KMS-11 (cell line): ENCODE measurements at regions not wholly inside any gene's neighbourhood (a gene's known extent, or its start where the extent isn't known, plus 50 kb on each side); places are given as distances from the start of the nearest gene placed in this dataset.

Experiments
- H2AFZ ChIP-seq: fragments of 200-600 bp; sonication (generic); 2 replicates; pipeline ENCODE4 v1.6.1; 2016; ENCODE audit warnings: antibody characterized with exemption, mixed run types, low read depth
- H3K27ac ChIP-seq: fragments of 200-600 bp; sonication (generic); 2 replicates; pipeline ENCODE4 v1.6.1; 2016; ENCODE audit warnings: mild to moderate bottlenecking, mixed run types
- H3K27me3 ChIP-seq: fragments of 200-600 bp; sonication (generic); 2 replicates; pipeline ENCODE4 v1.6.1; 2017; ENCODE audit warnings: mild to moderate bottlenecking, low read depth, mixed run types, moderate library complexity; ENCODE audit not compliant: insufficient read depth
- H3K36me3 ChIP-seq: fragments of 200-600 bp; sonication (generic); 2 replicates; pipeline ENCODE4 v1.6.1; 2017; ENCODE audit warnings: mild to moderate bottlenecking, mixed run types; ENCODE audit not compliant: insufficient read depth
- H3K4me1 ChIP-seq: fragments of 200-600 bp; sonication (generic); 2 replicates; pipeline ENCODE4 v1.6.1; 2016; ENCODE audit warnings: mild to moderate bottlenecking, low read depth, mixed run types; ENCODE audit not compliant: poor library complexity, severe bottlenecking
- H3K4me2 ChIP-seq: fragments of 200-600 bp; sonication (generic); 2 replicates; pipeline ENCODE4 v1.7.0; 2016; ENCODE audit warnings: mild to moderate bottlenecking, mixed run types
- H3K4me3 ChIP-seq: fragments of 200-600 bp; sonication (generic); IDR thresholded peaks from 2 replicates; pipeline ENCODE4 v1.6.1; 2017; ENCODE audit warnings: low read depth, low read length, mixed read lengths; ENCODE audit not compliant: insufficient read depth
- H3K79me2 ChIP-seq: fragments of 200-600 bp; sonication (generic); 2 replicates; pipeline ENCODE4 v1.6.1; 2016; ENCODE audit warnings: low read depth, mixed run types; ENCODE audit not compliant: insufficient read depth
- H3K9ac ChIP-seq: fragments of 200-600 bp; sonication (generic); 2 replicates; pipeline ENCODE4 v1.6.1; 2016; ENCODE audit warnings: mild to moderate bottlenecking, mixed run types
- H4K20me1 ChIP-seq: fragments of 200-600 bp; sonication (generic); 2 replicates; pipeline ENCODE4 v1.6.1; 2016; ENCODE audit warnings: mild to moderate bottlenecking, mixed run types; ENCODE audit not compliant: insufficient read depth
- TF ChIP-seq, protein P1 (sequence below): fragments of 200-600 bp; sonication (generic); conservative IDR thresholded peaks from 2 replicates; pipeline ENCODE4 v1.6.1; 2017; ENCODE audit warnings: low read depth, mild to moderate bottlenecking, antibody characterized with exemption, low read length, moderate library complexity, mixed read lengths

- Histone ChIP-seq H3K27me3 (no peaks in the 10 kb centered on the region), H3K9ac (no peak overlapping the region), H3K4me2 (no peak overlapping the region), H3K27ac (no peak overlapping the region), H3K4me1 (no peaks in the 10 kb centered on the region), H2AFZ (no peak overlapping the region), H3K4me3 (no peak overlapping the region), H4K20me1 (no peaks in the 10 kb centered on the region), H3K36me3 (no peaks in the 10 kb centered on the region), H3K79me2 (no peaks in the 10 kb centered on the region)
- TF ChIP-seq, protein P1, sequence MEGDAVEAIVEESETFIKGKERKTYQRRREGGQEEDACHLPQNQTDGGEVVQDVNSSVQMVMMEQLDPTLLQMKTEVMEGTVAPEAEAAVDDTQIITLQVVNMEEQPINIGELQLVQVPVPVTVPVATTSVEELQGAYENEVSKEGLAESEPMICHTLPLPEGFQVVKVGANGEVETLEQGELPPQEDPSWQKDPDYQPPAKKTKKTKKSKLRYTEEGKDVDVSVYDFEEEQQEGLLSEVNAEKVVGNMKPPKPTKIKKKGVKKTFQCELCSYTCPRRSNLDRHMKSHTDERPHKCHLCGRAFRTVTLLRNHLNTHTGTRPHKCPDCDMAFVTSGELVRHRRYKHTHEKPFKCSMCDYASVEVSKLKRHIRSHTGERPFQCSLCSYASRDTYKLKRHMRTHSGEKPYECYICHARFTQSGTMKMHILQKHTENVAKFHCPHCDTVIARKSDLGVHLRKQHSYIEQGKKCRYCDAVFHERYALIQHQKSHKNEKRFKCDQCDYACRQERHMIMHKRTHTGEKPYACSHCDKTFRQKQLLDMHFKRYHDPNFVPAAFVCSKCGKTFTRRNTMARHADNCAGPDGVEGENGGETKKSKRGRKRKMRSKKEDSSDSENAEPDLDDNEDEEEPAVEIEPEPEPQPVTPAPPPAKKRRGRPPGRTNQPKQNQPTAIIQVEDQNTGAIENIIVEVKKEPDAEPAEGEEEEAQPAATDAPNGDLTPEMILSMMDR, result no peak
Observed at GRCh38 chr3:88000853-88001252, 58.0 kb downstream of the CGGBP1 start.

GRCh38 chr3:87997966-87998365, 60.8 kb downstream of the CGGBP1 start:
- no peak overlapping the region for H3K4me3 ChIP-seq
- H3K36me3 ChIP-seq, result no peaks in the 10 kb centered on the region
- no peak overlapping the region for H3K9ac ChIP-seq
- no peaks in the 10 kb centered on the region for H3K4me1 ChIP-seq
- H4K20me1 ChIP-seq, result no peaks in the 10 kb centered on the region
- no peak overlapping the region for H3K4me2 ChIP-seq
- no peak overlapping the region for H3K27ac ChIP-seq
- H3K27me3 ChIP-seq, result no peaks in the 10 kb centered on the region
- no peak overlapping the region for H2AFZ ChIP-seq
- TF ChIP-seq, protein P1, result no peak
- no peaks in the 10 kb centered on the region for H3K79me2 ChIP-seq

DNA sequence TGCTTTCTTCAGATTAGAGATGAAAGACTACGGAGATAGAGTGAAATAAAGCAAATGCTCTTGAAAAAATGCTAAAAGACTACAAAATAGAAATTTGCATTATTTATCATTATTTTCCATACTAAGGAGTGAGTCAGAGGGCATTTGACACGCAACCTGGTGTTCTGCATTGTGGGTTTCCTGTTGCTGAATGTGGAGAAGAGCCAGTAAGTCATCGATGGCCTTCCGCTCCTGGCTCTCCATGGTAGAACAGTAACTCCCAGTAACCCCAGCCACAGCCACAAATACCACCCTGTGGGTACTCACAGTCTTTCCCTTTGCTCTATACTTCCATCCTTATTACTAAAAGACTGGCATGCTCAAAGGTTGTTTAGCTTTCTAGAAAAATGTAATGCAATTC, 61.5 kb downstream of the CGGBP1 start:
- no peak overlapping the region for H3K4me2 ChIP-seq
- no peaks in the 10 kb centered on the region for H3K4me1 ChIP-seq
- H3K9ac ChIP-seq, result no peak overlapping the region
- TF ChIP-seq, protein P1, result no peak
- no peaks in the 10 kb centered on the region for H3K36me3 ChIP-seq
- H3K4me3 ChIP-seq, result no peak overlapping the region
- H4K20me1 ChIP-seq, result no peaks in the 10 kb centered on the region
- no peak overlapping the region for H2AFZ ChIP-seq
- no peak overlapping the region for H3K27ac ChIP-seq
- no peaks in the 10 kb centered on the region for H3K27me3 ChIP-seq
- H3K79me2 ChIP-seq, result no peaks in the 10 kb centered on the region

DNA sequence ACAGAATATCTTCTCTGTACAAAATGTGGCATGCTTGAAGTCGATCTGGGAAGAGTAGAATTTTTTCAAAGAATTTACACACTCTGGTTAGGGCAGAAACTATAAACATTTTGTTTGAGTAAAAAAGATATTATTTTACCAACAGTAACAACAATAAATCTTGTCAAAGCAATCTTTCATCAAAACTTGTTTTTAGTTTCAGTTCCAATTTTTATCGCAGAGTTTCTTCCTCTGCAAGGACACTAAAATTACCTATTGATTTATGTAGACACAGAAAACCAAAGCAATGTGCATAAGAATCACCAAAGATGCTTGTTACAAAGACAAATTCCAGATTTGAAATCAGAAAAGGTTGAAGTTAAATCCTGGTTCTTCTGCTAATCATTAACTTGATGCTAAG, 61.9 kb downstream of the CGGBP1 start:
- no peaks in the 10 kb centered on the region for H3K4me1 ChIP-seq
- H3K27me3 ChIP-seq, result no peaks in the 10 kb centered on the region
- no peak overlapping the region for H3K4me3 ChIP-seq
- H3K36me3 ChIP-seq, result no peaks in the 10 kb centered on the region
- no peaks in the 10 kb centered on the region for H3K79me2 ChIP-seq
- TF ChIP-seq, protein P1, result no peak
- H3K9ac ChIP-seq, result no peak overlapping the region
- H3K27ac ChIP-seq, result no peak overlapping the region
- H2AFZ ChIP-seq, result no peak overlapping the region
- no peak overlapping the region for H3K4me2 ChIP-seq
- H4K20me1 ChIP-seq, result no peaks in the 10 kb centered on the region

DNA sequence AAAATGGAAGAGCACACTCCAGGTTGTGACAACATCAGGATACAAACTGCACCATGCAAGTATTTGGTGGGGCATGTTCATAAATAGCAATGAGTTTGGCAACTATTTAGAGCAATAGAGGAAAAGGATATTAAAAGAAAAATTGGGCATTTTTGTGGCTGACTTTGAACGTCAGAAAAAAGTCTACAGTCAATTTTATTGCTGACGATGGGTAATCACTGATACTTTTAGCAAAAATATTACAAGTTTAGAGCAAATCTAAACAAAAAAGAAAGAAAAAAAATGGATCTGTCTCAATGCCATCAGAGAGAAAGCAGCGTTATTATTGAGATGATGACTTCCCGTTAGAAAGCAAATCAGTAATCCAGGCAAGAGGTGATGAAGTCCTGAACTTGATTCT, 65.2 kb downstream of the CGGBP1 start:
- no peaks in the 10 kb centered on the region for H3K27me3 ChIP-seq
- no peaks in the 10 kb centered on the region for H4K20me1 ChIP-seq
- H3K4me3 ChIP-seq, result no peak overlapping the region
- no peak overlapping the region for H2AFZ ChIP-seq
- TF ChIP-seq, protein P1, result no peak
- no peaks in the 10 kb centered on the region for H3K4me1 ChIP-seq
- no peak overlapping the region for H3K4me2 ChIP-seq
- H3K27ac ChIP-seq, result no peak overlapping the region
- H3K79me2 ChIP-seq, result no peaks in the 10 kb centered on the region
- no peaks in the 10 kb centered on the region for H3K36me3 ChIP-seq
- H3K9ac ChIP-seq, result no peak overlapping the region
